ENCODE measurements at regions not wholly inside any gene's neighbourhood (a gene's known extent, or its start where the extent isn't known, plus 50 kb on each side); places are given as distances from the start of the nearest gene placed in this dataset.

GRCh38 chr4:20504146-20504545 lies 196.1 kb upstream of the PACRGL start:
- Histone ChIP-seq H3K4me3 (no peak overlapping the region), H3K9me3 (no peaks in the 10 kb centered on the region), H3K36me3 (no peaks in the 10 kb centered on the region), H3K4me1 (no peaks in the 10 kb centered on the region), H3K27ac (no peak overlapping the region), H3K27me3 (no peaks in the 10 kb centered on the region)
- TF ChIP-seq CTCF (IDR thresholded peaks at IDR 0.05) (no peak), POLR2A (IDR thresholded peaks at IDR 0.05) (no peak), EP300 (IDR thresholded peaks at IDR 0.05) (no peak), POLR2AphosphoS5 (IDR thresholded peaks at IDR 0.05) (no peak)
- DNase-seq (no peak), ATAC-seq (ENCODE audit: low FRiP score in 2 of 2) (no peak)
- 77 to 80% methylated on average over 3 of the region's 3 CpGs for WGBS, 2 donors

- H3K36me3 ChIP-seq: no peaks in the 10 kb centered on the region
- ATAC-seq (ENCODE audit: low FRiP score in 2 of 2): no peak
- no peaks in the 10 kb centered on the region for H3K4me1 ChIP-seq
- no peak overlapping the region for H3K27ac ChIP-seq
- no peaks in the 10 kb centered on the region for H3K9me3 ChIP-seq
- DNase-seq: no peak
- H3K27me3 ChIP-seq: no peaks in the 10 kb centered on the region
- no peak overlapping the region for H3K4me3 ChIP-seq
- 80 to 85% methylated on average over 1 of the region's 1 CpG for WGBS, 2 donors
- TF ChIP-seq POLR2A (IDR thresholded peaks at IDR 0.05): no peak
- TF ChIP-seq EP300 (IDR thresholded peaks at IDR 0.05): no peak
- TF ChIP-seq CTCF (IDR thresholded peaks at IDR 0.05): no peak
- no peak for TF ChIP-seq POLR2AphosphoS5 (IDR thresholded peaks at IDR 0.05)
These were observed 194.3 kb upstream of the PACRGL start for GRCh38 chr4:20505927-20506326.

- 71 to 77% methylated on average over 2 of the region's 2 CpGs for WGBS, 2 donors
- Histone ChIP-seq H3K4me1 (no peaks in the 10 kb centered on the region), H3K27ac (no peak overlapping the region), H3K36me3 (no peaks in the 10 kb centered on the region), H3K9me3 (no peaks in the 10 kb centered on the region), H3K27me3 (no peaks in the 10 kb centered on the region), H3K4me3 (no peak overlapping the region)
- DNase-seq (no peak), ATAC-seq (ENCODE audit: low FRiP score in 2 of 2) (no peak)
- TF ChIP-seq POLR2AphosphoS5 (IDR thresholded peaks at IDR 0.05) (peak in 1 of 2 donors; percentile 33), EP300 (IDR thresholded peaks at IDR 0.05) (no peak)
These were observed 193.4 kb upstream of the PACRGL start for GRCh38 chr4:20506827-20507226.

- Histone ChIP-seq H3K27ac (no peak overlapping the region), H3K4me1 (no peaks in the 10 kb centered on the region), H3K4me3 (no peak overlapping the region), H3K36me3 (no peaks in the 10 kb centered on the region), H3K9me3 (no peaks in the 10 kb centered on the region), H3K27me3 (no peaks in the 10 kb centered on the region)
- 82 to 85% methylated on average over 2 of the region's 2 CpGs for WGBS, 2 donors
- TF ChIP-seq POLR2A (IDR thresholded peaks at IDR 0.05): no peak
- no peak for TF ChIP-seq POLR2AphosphoS5 (IDR thresholded peaks at IDR 0.05)
- TF ChIP-seq CTCF (IDR thresholded peaks at IDR 0.05): no peak
- TF ChIP-seq EP300 (IDR thresholded peaks at IDR 0.05): no peak
- DNase-seq: no peak
- ATAC-seq (ENCODE audit: low FRiP score in 2 of 2): no peak
These were observed 190.9 kb upstream of the PACRGL start for GRCh38 chr4:20509315-20509714.

- WGBS, 2 donors: 84 to 88% methylated on average over 7 of the region's 7 CpGs
- Histone ChIP-seq H3K4me3 (no peak overlapping the region), H3K36me3 (no peaks in the 10 kb centered on the region), H3K27me3 (no peaks in the 10 kb centered on the region), H3K4me1 (no peaks in the 10 kb centered on the region), H3K9me3 (no peaks in the 10 kb centered on the region), H3K27ac (no peak overlapping the region)
- DNase-seq (no peak), ATAC-seq (ENCODE audit: low FRiP score in 2 of 2) (no peak)
- TF ChIP-seq EP300 (IDR thresholded peaks at IDR 0.05) (no peak), POLR2AphosphoS5 (IDR thresholded peaks at IDR 0.05) (no peak), POLR2A (IDR thresholded peaks at IDR 0.05) (no peak), CTCF (IDR thresholded peaks at IDR 0.05) (no peak)
These were observed 188.0 kb upstream of the PACRGL start for GRCh38 chr4:20512033-20512792.
